ENCODE measurements at regions not wholly inside any gene's neighbourhood (a gene's known extent, or its start where the extent isn't known, plus 50 kb on each side); places are given as distances from the start of the nearest gene placed in this dataset.
"Not testable (repeated sequence)": the region's sequence is repeated elsewhere in the genome, so short reads cannot be mapped to it uniquely, and the experiment has no call there.

DNA sequence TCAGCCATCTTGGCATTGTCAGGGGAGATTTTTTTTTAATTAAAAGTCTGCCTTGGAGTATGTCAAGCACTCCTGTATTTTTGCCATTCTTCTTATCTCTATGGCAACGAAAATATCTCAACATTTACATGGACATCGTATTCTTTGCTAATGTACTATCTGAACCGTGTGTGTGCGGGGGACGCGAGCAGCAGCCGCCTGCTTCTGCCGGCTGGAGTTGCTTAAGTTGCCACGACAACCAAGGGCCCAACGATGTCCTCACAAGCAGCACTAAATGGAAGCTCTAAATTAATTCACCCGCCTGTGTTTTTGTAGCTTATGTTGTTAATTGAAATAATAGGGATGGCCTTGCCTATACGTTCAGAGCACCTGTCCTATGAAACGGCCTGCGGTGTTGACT is 309.5 kb downstream of the TEX29 start:
- Histone ChIP-seq H3K9me3 (no peaks in the 10 kb centered on the region), H3K27ac (no peak overlapping the region), H3K36me3 (no peaks in the 10 kb centered on the region), H3K27me3 (no peaks in the 10 kb centered on the region), H3K4me3 (replicated peaks in 1 of 3) (no peak overlapping the region), H3K4me1 (no peaks in the 10 kb centered on the region)
- WGBS, 2 donors, result 48 to 49% methylated on average over 14 of the region's 14 CpGs
- DNase-seq, result no peak
- intact Hi-C loops (cut with DNase I), result no loop called here
- no peak for TF ChIP-seq POLR2A (IDR thresholded peaks at IDR 0.05)
- TF ChIP-seq, protein P1, sequence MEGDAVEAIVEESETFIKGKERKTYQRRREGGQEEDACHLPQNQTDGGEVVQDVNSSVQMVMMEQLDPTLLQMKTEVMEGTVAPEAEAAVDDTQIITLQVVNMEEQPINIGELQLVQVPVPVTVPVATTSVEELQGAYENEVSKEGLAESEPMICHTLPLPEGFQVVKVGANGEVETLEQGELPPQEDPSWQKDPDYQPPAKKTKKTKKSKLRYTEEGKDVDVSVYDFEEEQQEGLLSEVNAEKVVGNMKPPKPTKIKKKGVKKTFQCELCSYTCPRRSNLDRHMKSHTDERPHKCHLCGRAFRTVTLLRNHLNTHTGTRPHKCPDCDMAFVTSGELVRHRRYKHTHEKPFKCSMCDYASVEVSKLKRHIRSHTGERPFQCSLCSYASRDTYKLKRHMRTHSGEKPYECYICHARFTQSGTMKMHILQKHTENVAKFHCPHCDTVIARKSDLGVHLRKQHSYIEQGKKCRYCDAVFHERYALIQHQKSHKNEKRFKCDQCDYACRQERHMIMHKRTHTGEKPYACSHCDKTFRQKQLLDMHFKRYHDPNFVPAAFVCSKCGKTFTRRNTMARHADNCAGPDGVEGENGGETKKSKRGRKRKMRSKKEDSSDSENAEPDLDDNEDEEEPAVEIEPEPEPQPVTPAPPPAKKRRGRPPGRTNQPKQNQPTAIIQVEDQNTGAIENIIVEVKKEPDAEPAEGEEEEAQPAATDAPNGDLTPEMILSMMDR (IDR thresholded peaks at IDR 0.05), result no peak

DNA sequence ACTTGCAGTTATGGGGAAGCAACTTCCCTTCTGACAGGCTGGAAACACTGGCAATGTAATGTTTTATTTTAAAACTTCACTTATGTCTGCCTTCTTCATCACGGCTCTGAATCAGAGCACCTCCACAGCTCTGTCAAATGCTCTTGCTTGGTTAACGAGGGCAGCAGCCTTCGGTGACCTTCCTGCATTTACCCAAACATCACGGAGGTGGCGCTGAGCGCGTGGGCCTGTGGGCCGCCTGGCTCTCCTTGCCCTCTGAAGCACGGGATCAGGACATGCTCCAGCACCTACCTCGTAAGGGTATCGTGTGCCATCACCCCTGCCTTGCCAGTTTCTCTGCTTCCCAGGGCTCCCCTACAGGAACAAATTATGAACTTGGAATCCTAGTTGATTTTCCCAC is 310.0 kb downstream of the TEX29 start:
- H3K27me3 ChIP-seq, result no peaks in the 10 kb centered on the region
- H3K9me3 ChIP-seq, result no peaks in the 10 kb centered on the region
- no peak overlapping the region for H3K4me3 ChIP-seq (replicated peaks in 1 of 3)
- no peak for TF ChIP-seq POLR2A (IDR thresholded peaks at IDR 0.05)
- TF ChIP-seq, protein P1 (IDR thresholded peaks at IDR 0.05), result no peak
- no peaks in the 10 kb centered on the region for H3K36me3 ChIP-seq
- DNase-seq, result no peak
- WGBS, 2 donors, result 23 to 41% methylated on average over 10 to 11 of the region's 11 CpGs
- H3K27ac ChIP-seq, result no peak overlapping the region
- no peaks in the 10 kb centered on the region for H3K4me1 ChIP-seq
- intact Hi-C loops (cut with DNase I), result no loop called here

- H3K27me3 ChIP-seq; H3K36me3 ChIP-seq; DNase-seq; H3K4me1 ChIP-seq; intact Hi-C loops (cut with DNase I); H3K4me3 ChIP-seq (replicated peaks in 1 of 3); H3K9me3 ChIP-seq; H3K27ac ChIP-seq: not testable (repeated sequence)
- WGBS, 2 donors, result 68 to 83% methylated on average over 3 to 4 of the region's 5 CpGs
These were observed 310.8 kb downstream of the TEX29 start for GRCh38 chr13:111631271-111631670.

- Histone ChIP-seq H3K4me1 (no peaks in the 10 kb centered on the region), H3K27ac (no peak overlapping the region), H3K36me3 (no peaks in the 10 kb centered on the region), H3K9me3 (no peaks in the 10 kb centered on the region), H3K4me3 (replicated peaks in 1 of 3) (no peak overlapping the region), H3K27me3 (no peaks in the 10 kb centered on the region)
- TF ChIP-seq POLR2A (IDR thresholded peaks at IDR 0.05), result no peak
- TF ChIP-seq, protein P1 (IDR thresholded peaks at IDR 0.05), result no peak
- intact Hi-C loops (cut with DNase I), result no loop called here
- no peak for DNase-seq
- 29 to 44% methylated on average over 7 to 9 of the region's 9 CpGs for WGBS, 2 donors
These were observed 312.5 kb downstream of the TEX29 start for GRCh38 chr13:111632906-111633305.

DNA sequence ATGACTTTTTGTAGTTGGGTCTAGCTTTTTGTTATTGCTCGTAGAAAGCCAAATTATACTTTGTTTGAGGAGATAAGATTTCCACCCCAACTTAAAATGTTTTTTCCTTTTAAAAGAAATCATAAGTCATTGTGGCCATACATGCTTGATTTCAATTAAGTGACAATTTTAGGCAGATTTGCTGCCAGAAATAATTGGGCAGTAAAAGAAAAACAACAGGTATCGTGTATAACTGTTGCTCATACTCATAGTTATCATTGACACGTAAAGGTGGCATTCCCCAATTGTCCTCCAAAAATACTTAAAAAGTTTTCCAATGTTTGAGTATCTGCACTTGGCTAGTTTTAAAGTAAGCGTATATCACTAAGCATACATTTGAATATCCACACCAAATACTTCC is 313.0 kb downstream of the TEX29 start:
- Histone ChIP-seq H3K27ac (no peak overlapping the region), H3K9me3 (no peaks in the 10 kb centered on the region), H3K27me3 (no peaks in the 10 kb centered on the region), H3K4me3 (replicated peaks in 1 of 3) (no peak overlapping the region), H3K4me1 (no peaks in the 10 kb centered on the region), H3K36me3 (no peaks in the 10 kb centered on the region)
- TF ChIP-seq POLR2A (IDR thresholded peaks at IDR 0.05), result no peak
- TF ChIP-seq, protein P1 (IDR thresholded peaks at IDR 0.05), result no peak
- no peak for DNase-seq
- intact Hi-C loops (cut with DNase I), result no loop called here
- WGBS, 2 donors, result 80 to 86% methylated on average over 4 of the region's 4 CpGs

- Histone ChIP-seq H3K4me1 (no peaks in the 10 kb centered on the region), H3K9me3 (no peaks in the 10 kb centered on the region), H3K27ac (no peak overlapping the region), H3K4me3 (replicated peaks in 1 of 3) (no peak overlapping the region), H3K36me3 (no peaks in the 10 kb centered on the region), H3K27me3 (no peaks in the 10 kb centered on the region)
- intact Hi-C loops (cut with DNase I), result no loop called here
- WGBS, 2 donors, result 79 to 80% methylated on average over 8 of the region's 8 CpGs
- no peak for DNase-seq
- TF ChIP-seq, protein P1 (IDR thresholded peaks at IDR 0.05), result no peak
- TF ChIP-seq POLR2A (IDR thresholded peaks at IDR 0.05), result no peak
These were observed 314.0 kb downstream of the TEX29 start for GRCh38 chr13:111634410-111634809.
